ENCODE measurements at regions not wholly inside any gene's neighbourhood (a gene's known extent, or its start where the extent isn't known, plus 50 kb on each side); places are given as distances from the start of the nearest gene placed in this dataset.

GRCh38 chr13:72230131-72230530 is 363.1 kb upstream of the DACH1 start:
- TF ChIP-seq CTCF (IDR thresholded peaks at IDR 0.05) (no peak), POLR2A (IDR thresholded peaks at IDR 0.05) (no peak), EP300 (IDR thresholded peaks at IDR 0.05) (no peak)

Measured in ovary (tissue), 3 donors.